ENCODE measurements at regions not wholly inside any gene's neighbourhood (a gene's known extent, or its start where the extent isn't known, plus 50 kb on each side); places are given as distances from the start of the nearest gene placed in this dataset.

GRCh38 chr2:7357993-7358392, 440.8 kb downstream of the RNF144A start:
- CTCF ChIA-PET, result no interaction called here
- no peaks in the 10 kb centered on the region for H3K4me1 Mint-ChIP-seq (ENCODE audit: low read depth, unreplicated experiment)
- H3K4me3 ChIP-seq (ENCODE audit: low read depth, low read length), result no peak overlapping the region
- BruUV-seq (replicated peaks), result no TSS peak
- intact Hi-C loops (cut with micrococcal nuclease; ENCODE audit: unreplicated experiment), result loop anchor here (2.0 kb wide), 1 partner anchor 155 kb away; no protein-coding TSS in a partner anchor
- H3K4me1 ChIP-seq, result no peaks in the 10 kb centered on the region
- H3K27me3 ChIP-seq (replicated peaks; ENCODE audit: control insufficient read depth, insufficient read depth, low read length), result no peaks in the 10 kb centered on the region
- H3K9me3 Mint-ChIP-seq (ENCODE audit: unreplicated experiment), result no peaks in the 10 kb centered on the region
- H3K36me3 ChIP-seq (ENCODE audit: control insufficient read depth, insufficient read depth, low read length), result no peaks in the 10 kb centered on the region
- no peaks in the 10 kb centered on the region for H3K36me3 Mint-ChIP-seq (ENCODE audit: insufficient read depth, unreplicated experiment)
- H3K9me3 ChIP-seq, result no peaks in the 10 kb centered on the region
- POLR2A ChIA-PET, result no interaction called here
- H3K4me3 Mint-ChIP-seq (ENCODE audit: unreplicated experiment), result no peak overlapping the region
- TF ChIP-seq CTCF (IDR thresholded peaks at IDR 0.05; ENCODE audit: insufficient read depth in 1 of 2, low read depth in 1 of 2, low read length in 1 of 2, severe bottlenecking in 1 of 2, unreplicated experiment in 1 of 2), result no peak
- no peaks in the 10 kb centered on the region for H3K27me3 Mint-ChIP-seq (ENCODE audit: insufficient read depth, unreplicated experiment)
- no peak overlapping the region for H3K27ac Mint-ChIP-seq (ENCODE audit: unreplicated experiment)
- no peak for DNase-seq

DNA sequence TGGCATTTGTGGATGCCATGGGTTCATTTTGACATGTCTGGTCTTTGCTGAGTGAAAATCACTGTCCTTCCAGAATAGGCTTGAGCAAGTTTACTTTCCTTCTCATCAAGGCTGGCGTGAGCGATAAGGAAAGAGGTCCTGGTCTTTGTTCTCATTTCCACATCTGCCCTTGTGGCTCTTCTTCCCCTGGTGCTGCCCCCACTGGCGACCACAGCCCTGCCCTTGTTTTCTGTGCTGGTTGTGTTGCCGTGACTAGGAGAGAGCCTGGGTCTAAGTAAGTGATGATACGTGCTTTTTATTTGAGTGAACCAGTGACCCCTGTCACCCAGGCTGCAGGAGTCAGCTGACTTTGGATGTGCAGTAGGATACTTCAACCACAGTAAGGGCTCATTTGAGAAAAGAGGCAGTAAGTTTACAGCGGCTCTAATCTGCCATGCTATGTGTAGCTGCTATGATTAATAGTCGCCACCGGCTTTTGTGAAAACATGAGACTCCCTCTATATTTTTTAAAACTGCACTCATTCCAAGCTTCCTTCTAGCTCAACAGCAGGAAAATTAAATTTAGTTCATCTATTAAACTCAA, 441.7 kb downstream of the RNF144A start:
- POLR2A ChIA-PET, result no interaction called here
- TF ChIP-seq CTCF (IDR thresholded peaks at IDR 0.05; ENCODE audit: insufficient read depth in 1 of 2, low read depth in 1 of 2, low read length in 1 of 2, severe bottlenecking in 1 of 2, unreplicated experiment in 1 of 2), result no peak
- no peak overlapping the region for H3K27ac Mint-ChIP-seq (ENCODE audit: unreplicated experiment)
- no peaks in the 10 kb centered on the region for H3K36me3 Mint-ChIP-seq (ENCODE audit: insufficient read depth, unreplicated experiment)
- no peaks in the 10 kb centered on the region for H3K4me1 Mint-ChIP-seq (ENCODE audit: low read depth, unreplicated experiment)
- H3K27me3 ChIP-seq (replicated peaks; ENCODE audit: control insufficient read depth, insufficient read depth, low read length), result no peaks in the 10 kb centered on the region
- no peaks in the 10 kb centered on the region for H3K36me3 ChIP-seq (ENCODE audit: control insufficient read depth, insufficient read depth, low read length)
- H3K4me3 Mint-ChIP-seq (ENCODE audit: unreplicated experiment), result no peak overlapping the region
- CTCF ChIA-PET, result no interaction called here
- no TSS peak for BruUV-seq (replicated peaks)
- no peak overlapping the region for H3K4me3 ChIP-seq (ENCODE audit: low read depth, low read length)
- DNase-seq, result no peak
- no peaks in the 10 kb centered on the region for H3K4me1 ChIP-seq
- no peaks in the 10 kb centered on the region for H3K9me3 Mint-ChIP-seq (ENCODE audit: unreplicated experiment)
- no peaks in the 10 kb centered on the region for H3K27me3 Mint-ChIP-seq (ENCODE audit: insufficient read depth, unreplicated experiment)
- intact Hi-C loops (cut with micrococcal nuclease; ENCODE audit: unreplicated experiment), result no loop called here
- no peaks in the 10 kb centered on the region for H3K9me3 ChIP-seq

GRCh38 chr2:7363906-7364305, 446.7 kb downstream of the RNF144A start:
- POLR2A ChIA-PET, result no interaction called here
- intact Hi-C loops (cut with micrococcal nuclease; ENCODE audit: unreplicated experiment), result loop anchor here (1.0 to 2.0 kb wide), 3 partner anchors 161 to 267 kb away; no protein-coding TSS in a partner anchor

More at GRCh38 chr2:7363906-7364305, 446.7 kb downstream of the RNF144A start:
- CTCF ChIA-PET, result no interaction called here
- no peaks in the 10 kb centered on the region for H3K27me3 Mint-ChIP-seq (ENCODE audit: insufficient read depth, unreplicated experiment)
- no TSS peak for BruUV-seq (replicated peaks)
- Histone ChIP-seq H3K9me3 (peaks cover 13% of the 10 kb centered on the region), H3K4me1 (no peaks in the 10 kb centered on the region), H3K4me3 (ENCODE audit: low read depth, low read length) (no peak overlapping the region), H3K27me3 (replicated peaks; ENCODE audit: control insufficient read depth, insufficient read depth, low read length) (no peaks in the 10 kb centered on the region), H3K36me3 (ENCODE audit: control insufficient read depth, insufficient read depth, low read length) (no peaks in the 10 kb centered on the region)
- H3K36me3 Mint-ChIP-seq (ENCODE audit: insufficient read depth, unreplicated experiment), result no peaks in the 10 kb centered on the region
- H3K9me3 Mint-ChIP-seq (ENCODE audit: unreplicated experiment), result peaks cover 9% of the 10 kb centered on the region
- peak; percentile 48 to 52 for TF ChIP-seq CTCF (IDR thresholded peaks at IDR 0.05; ENCODE audit: insufficient read depth in 1 of 2, low read depth in 1 of 2, low read length in 1 of 2, severe bottlenecking in 1 of 2, unreplicated experiment in 1 of 2)
- peak in 1 of 2 experiments; percentile 19 for DNase-seq
- no peak overlapping the region for H3K27ac Mint-ChIP-seq (ENCODE audit: unreplicated experiment)
- no peak overlapping the region for H3K4me3 Mint-ChIP-seq (ENCODE audit: unreplicated experiment)
- H3K4me1 Mint-ChIP-seq (ENCODE audit: low read depth, unreplicated experiment), result no peaks in the 10 kb centered on the region

All from Caco-2 (cell line).